ENCODE measurements at regions not wholly inside any gene's neighbourhood (a gene's known extent, or its start where the extent isn't known, plus 50 kb on each side); places are given as distances from the start of the nearest gene placed in this dataset.

DNA sequence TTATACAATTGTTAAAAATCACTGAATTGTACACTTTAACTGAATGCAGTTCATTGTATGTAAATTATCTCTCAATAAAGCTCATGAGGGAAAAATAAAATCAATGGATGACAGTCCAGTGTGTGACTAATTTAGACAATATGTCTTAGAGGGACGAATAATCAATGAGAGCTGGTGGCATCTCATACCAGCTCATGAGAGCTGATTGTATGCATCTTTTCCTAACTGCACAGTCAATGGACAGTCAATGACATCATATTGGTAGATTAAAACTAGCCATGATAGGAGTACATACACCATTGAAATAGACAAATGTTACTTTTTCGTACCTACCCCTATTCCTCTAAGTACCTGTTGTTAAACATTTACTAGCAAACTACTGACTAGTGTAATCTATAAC is 946.1 kb downstream of the SQOR start:
- in situ Hi-C loops (cut with HindIII; ENCODE audit: extremely low pct_ligation_motif_present, low pct_unique_long_range_greater_than_20kb) (no loop called here), intact Hi-C loops (cut with micrococcal nuclease; ENCODE audit: unreplicated experiment) (no loop called here)
- FAIRE-seq (no peak), ATAC-seq (no peak), DNase-seq (ENCODE audit: low spot score) (no peak)
- WGBS (ENCODE audit: low lambda C conversion rate), result 2% methylated on average over 2 of the region's 2 CpGs
- no peak overlapping the region for H3K4me2 ChIP-seq (ENCODE audit: low read depth, low read length)
- ChIA-PET CTCF (ENCODE audit: low intra/inter-chr PET ratio, low total read pairs) (no interaction called here), POLR2A (no interaction called here)
- H3K4me3 ChIP-seq (replicated peaks in 1 of 3; ENCODE audit: insufficient read depth in 1 of 3, low read depth in 2 of 3, low read length in 3 of 3), result no peak overlapping the region
- H3K27me3 ChIP-seq (ENCODE audit: control insufficient read depth in 1 of 2, insufficient read depth in 2 of 2, low read length in 2 of 2), result no peaks in the 10 kb centered on the region
- BruUV-seq (replicated peaks), result no TSS peak
- H4K20me1 ChIP-seq (ENCODE audit: insufficient read depth, low read length), result no peaks in the 10 kb centered on the region
- TF ChIP-seq, protein P1, sequence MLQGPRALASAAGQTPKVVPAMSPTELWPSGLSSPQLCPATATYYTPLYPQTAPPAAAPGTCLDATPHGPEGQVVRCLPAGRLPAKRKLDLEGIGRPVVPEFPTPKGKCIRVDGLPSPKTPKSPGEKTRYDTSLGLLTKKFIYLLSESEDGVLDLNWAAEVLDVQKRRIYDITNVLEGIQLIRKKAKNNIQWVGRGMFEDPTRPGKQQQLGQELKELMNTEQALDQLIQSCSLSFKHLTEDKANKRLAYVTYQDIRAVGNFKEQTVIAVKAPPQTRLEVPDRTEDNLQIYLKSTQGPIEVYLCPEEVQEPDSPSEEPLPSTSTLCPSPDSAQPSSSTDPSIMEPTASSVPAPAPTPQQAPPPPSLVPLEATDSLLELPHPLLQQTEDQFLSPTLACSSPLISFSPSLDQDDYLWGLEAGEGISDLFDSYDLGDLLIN (CRISPR knock-in tag; IDR thresholded peaks at IDR 0.05; ENCODE audit: borderline replicate concordance), result no peak
- TF ChIP-seq, protein P2, sequence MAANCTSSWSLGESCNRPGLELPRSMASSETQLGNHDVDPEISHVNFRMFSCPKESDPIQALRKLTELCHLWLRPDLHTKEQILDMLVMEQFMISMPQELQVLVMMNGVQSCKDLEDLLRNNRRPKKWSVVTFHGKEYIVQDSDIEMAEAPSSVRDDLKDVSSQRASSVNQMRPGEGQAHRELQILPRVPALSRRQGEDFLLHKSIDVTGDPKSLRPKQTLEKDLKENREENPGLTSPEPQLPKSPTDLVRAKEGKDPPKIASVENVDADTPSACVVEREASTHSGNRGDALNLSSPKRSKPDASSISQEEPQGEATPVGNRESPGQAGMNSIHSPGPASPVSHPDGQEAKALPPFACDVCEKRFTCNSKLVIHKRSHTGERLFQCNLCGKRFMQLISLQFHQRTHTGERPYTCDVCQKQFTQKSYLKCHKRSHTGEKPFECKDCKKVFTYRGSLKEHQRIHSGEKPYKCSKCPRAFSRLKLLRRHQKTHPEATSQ (CRISPR knock-in tag; IDR thresholded peaks at IDR 0.05; ENCODE audit: borderline replicate concordance), result no peak
- no peak for TF ChIP-seq ZNF782 (CRISPR knock-in tag; IDR thresholded peaks at IDR 0.05; ENCODE audit: borderline replicate concordance)
- TF ChIP-seq ZMAT3 (CRISPR knock-in tag; conservative IDR thresholded peaks at IDR 0.05), result no peak
- TF ChIP-seq, protein P3, sequence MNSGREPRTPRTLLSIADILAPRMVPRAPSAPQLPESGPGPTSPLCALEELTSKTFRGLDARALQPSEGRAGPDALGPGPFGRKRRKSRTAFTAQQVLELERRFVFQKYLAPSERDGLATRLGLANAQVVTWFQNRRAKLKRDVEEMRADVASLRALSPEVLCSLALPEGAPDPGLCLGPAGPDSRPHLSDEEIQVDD (CRISPR knock-in tag; IDR thresholded peaks at IDR 0.05; ENCODE audit: borderline replicate concordance), result no peak
- no peak for TF ChIP-seq ZNF382 (CRISPR knock-in tag; IDR thresholded peaks at IDR 0.05; ENCODE audit: borderline replicate concordance)
- TF ChIP-seq, protein P4, sequence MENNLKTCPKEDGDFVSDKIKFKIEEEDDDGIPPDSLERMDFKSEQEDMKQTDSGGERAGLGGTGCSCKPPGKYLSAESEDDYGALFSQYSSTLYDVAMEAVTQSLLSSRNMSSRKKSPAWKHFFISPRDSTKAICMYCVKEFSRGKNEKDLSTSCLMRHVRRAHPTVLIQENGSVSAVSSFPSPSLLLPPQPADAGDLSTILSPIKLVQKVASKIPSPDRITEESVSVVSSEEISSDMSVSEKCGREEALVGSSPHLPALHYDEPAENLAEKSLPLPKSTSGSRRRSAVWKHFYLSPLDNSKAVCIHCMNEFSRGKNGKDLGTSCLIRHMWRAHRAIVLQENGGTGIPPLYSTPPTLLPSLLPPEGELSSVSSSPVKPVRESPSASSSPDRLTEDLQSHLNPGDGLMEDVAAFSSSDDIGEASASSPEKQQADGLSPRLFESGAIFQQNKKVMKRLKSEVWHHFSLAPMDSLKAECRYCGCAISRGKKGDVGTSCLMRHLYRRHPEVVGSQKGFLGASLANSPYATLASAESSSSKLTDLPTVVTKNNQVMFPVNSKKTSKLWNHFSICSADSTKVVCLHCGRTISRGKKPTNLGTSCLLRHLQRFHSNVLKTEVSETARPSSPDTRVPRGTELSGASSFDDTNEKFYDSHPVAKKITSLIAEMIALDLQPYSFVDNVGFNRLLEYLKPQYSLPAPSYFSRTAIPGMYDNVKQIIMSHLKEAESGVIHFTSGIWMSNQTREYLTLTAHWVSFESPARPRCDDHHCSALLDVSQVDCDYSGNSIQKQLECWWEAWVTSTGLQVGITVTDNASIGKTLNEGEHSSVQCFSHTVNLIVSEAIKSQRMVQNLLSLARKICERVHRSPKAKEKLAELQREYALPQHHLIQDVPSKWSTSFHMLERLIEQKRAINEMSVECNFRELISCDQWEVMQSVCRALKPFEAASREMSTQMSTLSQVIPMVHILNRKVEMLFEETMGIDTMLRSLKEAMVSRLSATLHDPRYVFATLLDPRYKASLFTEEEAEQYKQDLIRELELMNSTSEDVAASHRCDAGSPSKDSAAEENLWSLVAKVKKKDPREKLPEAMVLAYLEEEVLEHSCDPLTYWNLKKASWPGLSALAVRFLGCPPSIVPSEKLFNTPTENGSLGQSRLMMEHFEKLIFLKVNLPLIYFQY (CRISPR knock-in tag; IDR thresholded peaks at IDR 0.05; ENCODE audit: borderline replicate concordance), result no peak
- TF ChIP-seq, protein P5, sequence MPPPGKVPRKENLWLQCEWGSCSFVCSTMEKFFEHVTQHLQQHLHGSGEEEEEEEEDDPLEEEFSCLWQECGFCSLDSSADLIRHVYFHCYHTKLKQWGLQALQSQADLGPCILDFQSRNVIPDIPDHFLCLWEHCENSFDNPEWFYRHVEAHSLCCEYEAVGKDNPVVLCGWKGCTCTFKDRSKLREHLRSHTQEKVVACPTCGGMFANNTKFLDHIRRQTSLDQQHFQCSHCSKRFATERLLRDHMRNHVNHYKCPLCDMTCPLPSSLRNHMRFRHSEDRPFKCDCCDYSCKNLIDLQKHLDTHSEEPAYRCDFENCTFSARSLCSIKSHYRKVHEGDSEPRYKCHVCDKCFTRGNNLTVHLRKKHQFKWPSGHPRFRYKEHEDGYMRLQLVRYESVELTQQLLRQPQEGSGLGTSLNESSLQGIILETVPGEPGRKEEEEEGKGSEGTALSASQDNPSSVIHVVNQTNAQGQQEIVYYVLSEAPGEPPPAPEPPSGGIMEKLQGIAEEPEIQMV (CRISPR knock-in tag; IDR thresholded peaks at IDR 0.05; ENCODE audit: low read depth), result no peak
- no peak for TF ChIP-seq MEIS1 (CRISPR knock-in tag; IDR thresholded peaks at IDR 0.05; ENCODE audit: borderline replicate concordance)
- TF ChIP-seq ZNF20 (CRISPR knock-in tag; IDR thresholded peaks at IDR 0.05), result no peak
- no peak for TF ChIP-seq REL (CRISPR knock-in tag; conservative IDR thresholded peaks at IDR 0.05)
- no peak for TF ChIP-seq DNMT1 (CRISPR knock-in tag; IDR thresholded peaks at IDR 0.05)
- TF ChIP-seq DNMT3B (CRISPR knock-in tag; conservative IDR thresholded peaks at IDR 0.05), result no peak
- no peak for TF ChIP-seq SAP130 (CRISPR knock-in tag; IDR thresholded peaks at IDR 0.05; ENCODE audit: low read depth)
- no peak overlapping the region for H3K9ac ChIP-seq (ENCODE audit: insufficient read depth, low read depth, low read length)
- H2AFZ ChIP-seq (ENCODE audit: low read length), result no peak overlapping the region
- no peaks in the 10 kb centered on the region for H3K36me3 ChIP-seq (replicated peaks in 1 of 2; ENCODE audit: control insufficient read depth in 1 of 2, insufficient read depth in 2 of 2, low read length in 2 of 2)
- no peaks in the 10 kb centered on the region for H3K79me2 ChIP-seq (ENCODE audit: insufficient read depth, low read length)
- peaks cover 85% of the 10 kb centered on the region for H3K9me3 ChIP-seq (ENCODE audit: low read length)
- H3K4me1 ChIP-seq (ENCODE audit: insufficient read depth, low read length), result no peaks in the 10 kb centered on the region
- H3K27ac ChIP-seq (ENCODE audit: extremely low read length, insufficient read depth, low read length), result no peak overlapping the region
